ENCODE measurements at regions not wholly inside any gene's neighbourhood (a gene's known extent, or its start where the extent isn't known, plus 50 kb on each side); places are given as distances from the start of the nearest gene placed in this dataset.

GRCh38 chr12:78473136-78473535 lies 391.4 kb upstream of the SYT1 start:
- TF ChIP-seq GATA2 (IDR thresholded peaks at IDR 0.05; ENCODE audit: low read depth, low read length) (no peak), GATA3 (IDR thresholded peaks at IDR 0.05; ENCODE audit: low read depth, low read length) (no peak)

GRCh38 chr12:78473561-78473960 lies 391.0 kb upstream of the SYT1 start:
- TF ChIP-seq GATA3 (IDR thresholded peaks at IDR 0.05; ENCODE audit: low read depth, low read length) (no peak), GATA2 (IDR thresholded peaks at IDR 0.05; ENCODE audit: low read depth, low read length) (no peak)

- TF ChIP-seq GATA3 (IDR thresholded peaks at IDR 0.05; ENCODE audit: low read depth, low read length): no peak
- TF ChIP-seq GATA2 (IDR thresholded peaks at IDR 0.05; ENCODE audit: low read depth, low read length): no peak
These were observed 380.7 kb upstream of the SYT1 start for GRCh38 chr12:78483767-78484315.

- TF ChIP-seq GATA3 (IDR thresholded peaks at IDR 0.05; ENCODE audit: low read depth, low read length) (no peak), GATA2 (IDR thresholded peaks at IDR 0.05; ENCODE audit: low read depth, low read length) (no peak)
These were observed 374.6 kb upstream of the SYT1 start for GRCh38 chr12:78489990-78490389.

GRCh38 chr12:78490861-78491260 lies 373.7 kb upstream of the SYT1 start:
- TF ChIP-seq GATA2 (IDR thresholded peaks at IDR 0.05; ENCODE audit: low read depth, low read length) (no peak), GATA3 (IDR thresholded peaks at IDR 0.05; ENCODE audit: low read depth, low read length) (no peak)

- no peak for TF ChIP-seq GATA2 (IDR thresholded peaks at IDR 0.05; ENCODE audit: low read depth, low read length)
- TF ChIP-seq GATA3 (IDR thresholded peaks at IDR 0.05; ENCODE audit: low read depth, low read length): no peak
These were observed 369.7 kb upstream of the SYT1 start for GRCh38 chr12:78494911-78495310.

- TF ChIP-seq GATA3 (IDR thresholded peaks at IDR 0.05; ENCODE audit: low read depth, low read length) (no peak), GATA2 (IDR thresholded peaks at IDR 0.05; ENCODE audit: low read depth, low read length) (no peak)
These were observed 362.7 kb upstream of the SYT1 start for GRCh38 chr12:78501825-78502224.

- TF ChIP-seq GATA3 (IDR thresholded peaks at IDR 0.05; ENCODE audit: low read depth, low read length): no peak
- TF ChIP-seq GATA2 (IDR thresholded peaks at IDR 0.05; ENCODE audit: low read depth, low read length): no peak
These were observed 345.2 kb upstream of the SYT1 start for GRCh38 chr12:78519422-78519821.

GRCh38 chr12:78530100-78530765 lies 334.3 kb upstream of the SYT1 start:
- TF ChIP-seq GATA2 (IDR thresholded peaks at IDR 0.05; ENCODE audit: low read depth, low read length) (no peak), GATA3 (IDR thresholded peaks at IDR 0.05; ENCODE audit: low read depth, low read length) (no peak)

- no peak for TF ChIP-seq GATA2 (IDR thresholded peaks at IDR 0.05; ENCODE audit: low read depth, low read length)
- no peak for TF ChIP-seq GATA3 (IDR thresholded peaks at IDR 0.05; ENCODE audit: low read depth, low read length)
These were observed 332.6 kb upstream of the SYT1 start for GRCh38 chr12:78531831-78532458.

- TF ChIP-seq GATA3 (IDR thresholded peaks at IDR 0.05; ENCODE audit: low read depth, low read length) (no peak), GATA2 (IDR thresholded peaks at IDR 0.05; ENCODE audit: low read depth, low read length) (no peak)
These were observed 330.3 kb upstream of the SYT1 start for GRCh38 chr12:78534311-78534710.

GRCh38 chr12:78540606-78541336 lies 323.8 kb upstream of the SYT1 start:
- TF ChIP-seq GATA3 (IDR thresholded peaks at IDR 0.05; ENCODE audit: low read depth, low read length) (no peak), GATA2 (IDR thresholded peaks at IDR 0.05; ENCODE audit: low read depth, low read length) (no peak)

- TF ChIP-seq GATA2 (IDR thresholded peaks at IDR 0.05; ENCODE audit: low read depth, low read length) (no peak), GATA3 (IDR thresholded peaks at IDR 0.05; ENCODE audit: low read depth, low read length) (no peak)
These were observed 313.7 kb upstream of the SYT1 start for GRCh38 chr12:78550831-78551230.

- TF ChIP-seq GATA3 (IDR thresholded peaks at IDR 0.05; ENCODE audit: low read depth, low read length): no peak
- no peak for TF ChIP-seq GATA2 (IDR thresholded peaks at IDR 0.05; ENCODE audit: low read depth, low read length)
These were observed 308.8 kb upstream of the SYT1 start for GRCh38 chr12:78555802-78556201.
